Gastroesophageal sphincter (tissue), 3 donors: ENCODE measurements at regions not wholly inside any gene's neighbourhood (a gene's known extent, or its start where the extent isn't known, plus 50 kb on each side); places are given as distances from the start of the nearest gene placed in this dataset.

Source experiments
- EP300 ChIP-seq: sonication (generic); formaldehyde crosslinking; IDR thresholded peaks from one replicate; pipeline ENCODE4 v1.6.1; 2017; ENCODE audit warnings: antibody characterized with exemption, mild to moderate bottlenecking
- TF ChIP-seq, protein P1 (sequence below), 4 experiments: fragments of 200-600 bp in 2 of 4; fragments of 450-650 bp in 2 of 4; sonication (generic) in 1 of 4; IDR thresholded peaks; one replicate each; pipeline ENCODE4 v1.5.1; 2017 to 2019; ENCODE audit warnings: antibody characterized with exemption in 4 of 4, mild to moderate bottlenecking in 2 of 4, moderate library complexity in 2 of 4

DNA sequence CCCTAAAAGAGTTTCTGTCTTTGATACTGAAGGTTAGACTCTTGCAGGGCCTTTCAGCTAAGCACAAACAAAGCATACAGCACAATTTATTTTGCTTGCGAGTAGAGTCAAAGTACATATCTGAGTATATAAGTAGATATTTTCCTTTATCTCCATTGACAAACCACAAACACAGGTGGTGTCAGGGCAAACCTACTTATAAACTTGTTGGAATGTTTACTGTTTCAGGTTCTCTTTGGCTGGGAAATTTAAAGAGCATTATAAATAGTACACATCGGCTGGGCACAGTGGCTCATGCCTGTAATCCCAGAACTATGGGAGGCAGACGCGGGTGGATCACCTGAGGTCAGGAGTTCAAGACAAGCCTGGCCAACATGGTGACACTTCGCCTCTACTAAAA is 442.6 kb upstream of the PSMD7 start:
- TF ChIP-seq, protein P1, sequence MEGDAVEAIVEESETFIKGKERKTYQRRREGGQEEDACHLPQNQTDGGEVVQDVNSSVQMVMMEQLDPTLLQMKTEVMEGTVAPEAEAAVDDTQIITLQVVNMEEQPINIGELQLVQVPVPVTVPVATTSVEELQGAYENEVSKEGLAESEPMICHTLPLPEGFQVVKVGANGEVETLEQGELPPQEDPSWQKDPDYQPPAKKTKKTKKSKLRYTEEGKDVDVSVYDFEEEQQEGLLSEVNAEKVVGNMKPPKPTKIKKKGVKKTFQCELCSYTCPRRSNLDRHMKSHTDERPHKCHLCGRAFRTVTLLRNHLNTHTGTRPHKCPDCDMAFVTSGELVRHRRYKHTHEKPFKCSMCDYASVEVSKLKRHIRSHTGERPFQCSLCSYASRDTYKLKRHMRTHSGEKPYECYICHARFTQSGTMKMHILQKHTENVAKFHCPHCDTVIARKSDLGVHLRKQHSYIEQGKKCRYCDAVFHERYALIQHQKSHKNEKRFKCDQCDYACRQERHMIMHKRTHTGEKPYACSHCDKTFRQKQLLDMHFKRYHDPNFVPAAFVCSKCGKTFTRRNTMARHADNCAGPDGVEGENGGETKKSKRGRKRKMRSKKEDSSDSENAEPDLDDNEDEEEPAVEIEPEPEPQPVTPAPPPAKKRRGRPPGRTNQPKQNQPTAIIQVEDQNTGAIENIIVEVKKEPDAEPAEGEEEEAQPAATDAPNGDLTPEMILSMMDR (IDR thresholded peaks at IDR 0.05) = no peak
- TF ChIP-seq EP300 = no peak
